Stimulated activated CD4-positive, alpha-beta T cell treated with anti-CD3 and anti-CD28 coated beads, Interleukin-1b, Interleukin-23, amount 100 ng/mL, for 48 hours (primary cell): ENCODE measurements at regions not wholly inside any gene's neighbourhood (a gene's known extent, or its start where the extent isn't known, plus 50 kb on each side); places are given as distances from the start of the nearest gene placed in this dataset.

Source experiments
- DNase-seq: peaks from one replicate; pipeline ENCODE4 v3.0.0-alpha.2; 2020

DNA sequence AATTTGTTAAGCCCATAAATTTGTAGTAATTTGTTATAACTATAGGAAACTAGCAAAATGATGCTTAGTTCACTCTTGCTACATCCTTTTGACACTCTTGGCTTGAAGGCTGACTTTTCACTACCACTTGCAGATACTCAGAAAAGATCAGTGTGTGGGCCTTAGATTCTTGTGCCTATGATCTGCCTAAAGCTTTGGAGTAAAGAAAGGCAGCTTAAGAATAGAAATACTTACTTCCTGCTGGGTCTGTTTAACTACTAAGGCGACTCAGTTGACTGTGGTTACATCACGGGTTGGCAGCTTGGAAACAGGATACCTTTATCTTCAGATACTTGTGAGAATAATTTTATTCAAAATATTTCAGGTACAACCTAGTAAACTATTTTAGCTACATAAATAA is 201.4 kb upstream of the FMR1 start:
- DNase-seq: no peak

DNA sequence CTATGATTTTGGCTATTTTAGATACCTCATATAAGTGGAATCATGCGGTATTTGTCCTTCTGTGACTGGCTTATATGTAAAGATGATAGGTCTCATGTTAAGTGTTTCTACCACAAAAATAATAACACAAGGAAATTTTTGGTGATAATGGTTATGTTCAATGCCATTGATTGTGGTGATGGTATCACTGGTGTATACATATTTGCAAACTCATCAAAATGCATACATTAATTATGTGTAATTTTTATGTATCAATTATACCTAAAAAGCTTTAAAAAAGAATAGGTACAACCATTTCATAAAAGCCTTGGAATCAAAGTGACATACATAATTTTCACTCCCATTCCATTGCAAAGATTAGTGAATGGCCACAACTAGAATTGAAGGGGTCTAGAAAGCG is 178.3 kb upstream of the FMR1 start:
- no peak for DNase-seq

DNA sequence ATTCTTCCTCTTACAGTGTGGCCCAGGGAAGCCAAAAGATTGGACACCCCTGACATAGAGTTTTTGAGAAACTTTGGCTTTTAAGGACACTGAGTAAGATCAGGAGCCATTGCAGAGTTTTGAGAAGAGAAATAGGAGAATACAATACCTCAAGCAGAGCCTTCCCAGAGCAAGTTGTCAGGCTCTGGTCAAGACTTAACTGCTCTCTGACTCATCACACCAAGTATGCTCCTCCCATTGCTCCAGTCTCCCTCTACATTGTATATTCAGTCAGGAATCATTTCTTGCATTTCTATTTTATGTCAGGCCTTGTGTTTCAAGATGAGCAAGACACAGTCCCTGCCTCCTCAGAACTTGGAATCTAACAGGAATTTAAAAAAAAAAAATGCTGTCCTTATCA is 176.4 kb upstream of the FMR1 start:
- DNase-seq: no peak

DNA sequence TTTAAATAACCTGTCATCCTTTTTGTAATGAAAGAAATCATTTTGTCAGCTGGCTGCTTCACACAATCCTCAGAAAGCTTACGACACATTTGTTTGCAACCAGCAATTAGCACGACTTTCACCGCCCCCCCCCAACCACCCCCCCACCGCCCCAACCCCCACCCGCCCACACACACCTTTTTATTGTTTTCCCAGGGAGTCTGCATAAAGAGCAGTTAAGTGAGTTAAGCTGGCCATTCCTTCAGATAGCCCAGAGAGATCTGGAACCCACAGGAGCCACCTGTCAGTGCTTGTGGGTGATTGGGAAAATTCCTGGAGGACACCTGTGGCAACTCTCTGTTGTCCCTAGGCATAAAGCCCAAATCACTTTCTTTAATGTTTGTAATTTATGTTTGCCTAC is 175.7 kb upstream of the FMR1 start:
- DNase-seq: no peak

DNA sequence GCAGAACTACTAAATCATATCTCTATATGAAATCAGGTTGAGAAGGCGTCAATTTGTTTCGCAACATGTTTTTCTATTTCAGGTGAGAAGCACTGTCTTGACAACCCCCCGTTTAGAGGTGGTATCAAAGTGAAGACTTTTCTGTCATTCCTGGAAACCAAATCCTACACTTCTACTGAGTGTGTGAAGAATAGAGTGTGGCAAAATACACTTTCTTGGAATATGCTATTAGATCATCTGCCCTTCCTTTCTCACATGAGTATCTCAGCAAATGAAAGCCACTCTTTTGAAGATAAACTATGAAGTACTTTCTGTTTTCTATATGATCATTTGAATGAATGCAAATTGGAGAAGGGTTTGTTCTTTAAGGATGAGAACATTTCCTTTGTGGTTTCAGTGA is 174.0 kb upstream of the FMR1 start:
- no peak for DNase-seq

DNA sequence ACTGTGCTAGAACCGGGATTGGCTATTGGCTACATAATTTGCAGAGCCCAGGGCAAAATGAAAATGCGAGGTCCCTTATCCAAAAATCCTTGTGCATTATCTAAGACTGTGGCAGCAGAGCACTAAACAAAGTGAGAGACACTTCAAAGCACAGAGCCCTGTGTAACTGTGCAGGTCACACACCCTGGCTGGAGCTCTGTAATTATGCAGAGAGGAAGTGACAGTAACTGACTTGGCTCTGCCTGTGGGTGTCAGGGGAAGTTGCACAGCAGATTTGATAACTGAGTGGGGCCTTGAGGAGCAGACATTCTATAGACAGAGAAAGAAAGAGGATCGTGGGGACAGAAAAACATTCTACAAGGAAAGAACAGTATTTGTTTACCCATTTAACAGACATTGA is 173.5 kb upstream of the FMR1 start:
- DNase-seq: peak; percentile 14

DNA sequence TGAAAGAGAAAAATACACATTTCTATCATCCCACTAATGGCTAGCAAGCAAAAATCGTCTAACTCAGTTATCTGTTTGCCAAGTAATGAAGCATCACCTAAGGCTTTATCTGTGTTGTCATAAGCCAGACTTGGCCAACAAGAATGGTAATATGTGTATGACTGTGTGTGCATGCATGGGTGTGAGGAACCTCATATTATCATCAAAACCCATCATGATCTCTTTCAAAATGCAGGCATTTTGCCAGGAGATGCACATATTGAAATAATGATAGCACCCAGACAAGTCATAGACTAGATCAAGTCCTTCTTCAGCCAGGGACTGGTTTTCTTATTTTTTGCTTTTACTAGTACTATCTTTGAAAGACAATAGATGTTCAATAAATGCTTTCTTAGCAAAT is 172.5 kb upstream of the FMR1 start:
- no peak for DNase-seq

DNA sequence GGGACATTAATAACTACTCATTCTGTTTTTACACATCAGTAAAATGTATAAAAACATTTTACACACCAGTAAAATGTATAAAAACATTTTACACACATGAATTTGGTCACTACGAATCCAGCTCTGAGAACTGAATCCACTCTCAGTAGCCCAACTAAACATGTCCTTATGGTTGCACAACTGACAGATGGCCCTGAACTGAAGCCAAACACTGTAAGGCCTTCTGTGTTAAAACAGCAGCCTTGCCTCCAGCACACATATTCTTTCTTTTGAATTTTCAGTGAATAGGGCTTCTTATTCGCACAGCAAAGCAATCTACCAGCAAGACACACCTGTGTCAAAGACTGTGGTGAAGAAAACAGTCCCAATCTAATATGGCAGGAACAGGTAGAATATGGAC is 169.9 kb upstream of the FMR1 start:
- DNase-seq: no peak

DNA sequence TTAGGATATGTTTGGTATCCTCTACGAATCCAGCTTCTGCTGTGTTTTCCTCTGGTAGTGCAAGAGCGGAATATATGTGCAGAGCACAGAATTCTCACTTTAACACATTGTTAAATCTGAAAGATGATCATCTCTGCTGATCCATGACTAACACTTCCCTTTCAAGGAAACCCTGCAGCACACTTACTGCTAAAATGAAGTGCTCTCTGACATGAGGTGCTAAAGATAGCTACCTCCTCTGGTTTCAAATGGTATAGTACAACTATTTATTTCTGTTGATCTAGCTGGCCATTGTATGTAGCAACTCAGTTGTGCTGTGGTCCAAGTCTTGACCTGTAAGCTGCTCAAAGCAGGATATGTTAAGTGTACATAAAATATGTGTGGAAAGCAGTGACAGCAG is 162.4 kb upstream of the FMR1 start:
- DNase-seq: no peak

DNA sequence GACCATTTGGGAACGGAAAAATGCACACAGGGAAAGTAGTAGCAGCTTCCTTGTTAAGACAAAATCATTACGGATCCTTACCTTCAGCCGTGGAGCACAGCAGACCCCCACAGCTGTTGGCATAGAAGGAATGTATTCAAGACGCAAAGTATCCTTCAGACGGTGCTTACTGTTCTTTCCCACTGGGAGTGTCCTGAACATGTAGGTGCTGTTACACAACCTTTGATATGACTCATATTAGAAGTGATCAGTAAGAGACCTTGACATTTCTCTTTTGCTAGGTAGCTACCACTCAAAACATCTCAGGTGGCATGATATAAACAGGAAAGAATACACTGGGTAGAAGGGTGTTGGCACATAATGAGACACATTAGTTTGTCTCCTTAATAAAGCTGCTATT is 154.0 kb upstream of the FMR1 start:
- no peak for DNase-seq

DNA sequence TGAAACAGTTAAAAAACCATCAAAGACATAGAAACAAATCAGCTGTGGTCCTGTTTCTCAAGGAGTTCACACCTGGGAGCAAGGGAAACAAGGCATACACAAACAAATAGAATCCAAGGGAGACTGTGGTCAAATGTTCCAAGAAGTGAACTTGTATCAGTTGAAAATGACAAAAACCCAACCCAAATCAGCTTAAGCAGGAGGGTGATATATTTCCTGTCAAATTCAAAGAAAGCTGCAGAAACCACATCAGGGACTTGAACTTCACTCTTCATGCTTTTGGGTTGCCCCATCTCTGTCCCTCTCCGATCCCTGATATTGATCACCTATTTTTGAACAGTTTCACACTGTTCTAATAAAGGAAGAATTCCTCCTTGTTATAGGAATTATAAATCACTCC is 148.6 kb upstream of the FMR1 start:
- DNase-seq: no peak

DNA sequence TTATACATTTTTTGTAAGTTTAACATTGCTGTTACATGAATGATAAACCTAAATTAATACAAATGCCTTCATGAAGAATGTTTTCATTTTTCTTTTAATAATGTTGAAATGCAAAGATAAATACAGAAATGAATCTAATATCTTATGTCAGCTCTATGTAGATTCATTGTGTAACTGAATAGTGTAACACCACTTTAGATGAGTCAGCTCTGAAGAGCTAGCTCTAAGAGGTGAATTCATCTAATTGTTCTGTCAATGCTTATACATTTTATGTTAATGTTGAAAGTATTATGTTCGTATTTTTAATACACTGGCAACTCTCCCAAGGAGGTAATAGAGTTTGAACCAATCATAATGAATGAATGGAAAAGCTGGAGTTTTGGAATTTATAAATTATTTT is 146.9 kb upstream of the FMR1 start:
- DNase-seq: no peak

DNA sequence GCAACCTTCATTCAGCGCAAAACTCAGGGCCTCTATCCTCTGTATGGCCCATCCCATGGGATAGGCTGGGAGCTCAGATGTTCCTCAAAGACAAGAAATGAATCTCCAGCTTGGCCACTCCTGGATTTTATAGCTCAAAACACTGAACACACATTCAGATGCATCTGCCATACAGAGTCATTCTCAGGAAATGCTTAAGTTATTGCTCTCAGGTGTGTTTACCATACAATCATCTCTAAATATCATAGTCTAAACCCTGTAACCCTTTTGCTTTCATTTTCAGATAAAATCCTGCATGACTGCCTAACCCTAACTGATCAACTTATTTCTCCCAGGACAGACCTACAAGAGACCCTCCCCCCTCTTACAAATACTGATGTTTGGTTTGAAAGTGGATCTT is 140.9 kb upstream of the FMR1 start:
- DNase-seq: no peak

DNA sequence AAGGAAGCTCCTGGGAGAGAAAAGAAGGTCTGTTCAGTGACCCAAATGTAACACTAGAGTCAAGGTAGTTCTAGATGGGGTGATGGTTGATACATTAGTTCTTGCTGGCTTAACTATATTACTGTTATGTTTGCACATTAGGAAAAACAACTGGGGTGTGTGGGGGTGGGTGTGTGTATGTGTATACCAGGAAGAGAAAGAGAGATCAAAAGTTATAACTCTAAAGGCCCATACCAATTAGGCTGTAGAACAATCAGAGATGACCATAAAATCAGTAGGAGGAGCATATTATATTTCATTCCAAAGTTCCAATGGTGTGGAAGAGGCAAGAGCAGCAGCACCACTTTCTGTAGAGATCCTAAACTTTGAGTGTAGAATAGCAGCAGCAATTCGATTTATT is 134.7 kb upstream of the FMR1 start:
- no peak for DNase-seq

DNA sequence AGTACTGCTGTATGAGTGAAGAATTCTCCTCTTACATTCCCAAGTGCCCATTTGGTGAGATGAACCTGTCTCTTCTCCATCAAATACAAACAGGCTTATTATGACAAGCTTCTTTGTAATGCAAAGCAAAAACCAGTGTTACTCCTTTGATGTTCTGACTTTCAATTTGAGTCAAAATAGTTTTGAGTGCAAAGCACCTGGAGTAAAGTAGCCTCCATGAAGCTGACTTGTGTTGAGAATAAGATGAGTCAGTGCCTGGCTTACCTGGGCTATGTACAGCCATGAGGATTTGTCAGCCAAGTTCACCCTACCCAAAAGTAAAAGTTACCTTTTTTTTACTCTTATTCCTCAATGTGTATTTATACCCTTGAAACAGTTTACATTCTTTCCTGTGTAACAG is 132.5 kb upstream of the FMR1 start:
- DNase-seq: no peak

DNA sequence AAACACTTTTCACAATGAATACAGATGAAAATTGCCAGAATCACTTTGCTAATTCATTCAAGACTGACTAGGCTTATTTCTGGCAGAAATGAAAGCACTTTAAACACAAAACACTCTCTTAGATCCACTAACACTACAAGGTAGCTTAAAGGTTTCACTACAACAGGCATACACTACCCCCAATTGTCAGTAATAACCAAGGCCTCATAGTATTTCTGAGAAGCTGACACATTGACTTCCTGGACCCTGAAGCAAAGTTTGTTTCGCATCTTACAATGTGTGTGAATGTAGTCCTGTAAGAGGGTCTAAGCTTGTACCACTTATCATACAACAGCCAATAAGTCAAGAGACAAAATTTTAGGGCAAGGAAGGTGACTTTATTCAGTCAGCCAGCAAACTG is 129.9 kb upstream of the FMR1 start:
- no peak for DNase-seq

DNA sequence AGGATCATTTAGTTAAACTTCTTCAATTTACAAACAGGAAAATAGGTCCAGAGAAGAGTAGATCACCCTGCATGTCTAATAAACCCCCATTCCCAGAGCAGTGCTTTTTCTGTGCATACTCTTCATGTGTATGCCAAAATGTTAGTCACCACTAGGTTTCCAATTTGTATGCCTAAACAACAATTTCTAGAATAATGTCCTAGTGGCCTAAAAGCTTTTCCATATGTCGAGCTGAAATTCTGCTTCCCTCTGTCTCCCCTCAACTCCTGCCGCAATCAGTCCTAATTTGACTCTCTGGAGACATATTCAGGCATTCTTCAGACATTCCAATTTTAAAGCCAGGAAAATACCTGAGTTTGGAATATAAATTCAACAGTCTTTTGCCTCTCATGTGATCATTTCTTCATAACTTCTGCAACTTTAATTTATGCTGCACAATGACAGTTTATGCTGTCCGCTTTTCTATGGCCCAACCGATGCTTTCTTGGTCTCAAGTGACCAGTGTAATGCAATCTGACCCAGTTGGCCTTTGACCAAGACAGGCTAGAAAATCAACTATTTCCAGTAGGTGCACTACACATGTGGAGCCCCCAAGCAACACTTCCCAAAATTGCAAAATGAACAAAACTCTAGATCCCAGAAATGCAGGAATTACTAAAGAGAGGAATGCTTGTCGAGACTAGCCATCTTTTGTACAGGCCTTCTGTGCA is 122.9 kb upstream of the FMR1 start:
- no peak for DNase-seq

DNA sequence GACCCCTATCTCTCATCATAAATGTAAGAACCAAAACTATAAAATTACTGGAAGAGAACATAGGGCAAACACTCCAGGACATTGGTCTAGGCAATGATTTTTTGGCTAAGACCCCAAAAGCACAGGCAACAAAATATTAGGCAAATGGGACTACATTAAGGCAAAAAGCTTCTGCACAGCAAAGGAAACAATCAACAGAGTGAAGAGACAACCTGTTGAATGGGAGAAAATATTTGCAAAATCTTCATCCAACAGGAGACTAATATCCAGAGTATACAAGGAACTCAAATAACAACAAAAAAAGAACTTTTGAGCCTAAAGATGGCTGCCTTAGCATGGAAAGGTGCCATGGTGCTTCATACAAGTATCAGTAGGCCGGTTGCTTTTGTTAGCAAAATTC is 111.1 kb upstream of the FMR1 start:
- no peak for DNase-seq

DNA sequence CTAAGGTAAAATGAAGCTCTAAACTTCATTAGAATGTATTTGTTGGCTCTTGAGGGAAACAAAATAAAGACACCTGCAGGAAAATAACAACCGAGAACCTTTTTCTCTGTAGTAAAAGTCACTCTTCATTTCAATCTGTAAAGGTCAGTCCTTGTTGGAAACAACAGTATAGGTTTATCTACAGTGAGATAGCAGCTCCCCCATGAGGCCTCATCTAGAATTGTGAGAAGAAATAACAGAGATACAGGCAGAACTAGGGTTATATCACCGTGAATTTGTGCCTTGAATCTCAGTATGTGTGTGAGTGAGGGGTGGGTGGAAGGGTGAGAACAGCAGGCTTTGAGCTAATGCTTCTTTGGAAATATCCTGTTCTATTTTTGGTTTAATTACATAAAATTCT is 107.8 kb upstream of the FMR1 start:
- no peak for DNase-seq

DNA sequence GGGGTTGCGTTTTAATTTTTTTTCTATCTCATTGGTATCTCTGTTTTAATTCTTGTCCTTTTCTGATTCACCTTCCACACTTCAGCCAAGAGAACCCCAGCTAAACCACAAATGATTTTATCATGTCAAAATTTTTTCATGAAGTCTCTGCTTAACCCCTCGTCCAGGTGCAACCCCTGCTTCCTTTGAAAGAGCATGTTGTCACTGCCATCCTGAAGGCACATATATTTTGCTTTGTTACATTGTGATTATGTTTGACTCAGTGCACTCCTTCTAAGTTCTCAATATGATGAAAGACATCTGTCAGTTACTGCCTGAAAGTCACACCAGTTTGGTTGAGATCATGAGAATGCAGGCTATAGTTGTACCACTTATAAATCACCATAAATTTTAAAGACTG is 99.9 kb upstream of the FMR1 start:
- DNase-seq: no peak

DNA sequence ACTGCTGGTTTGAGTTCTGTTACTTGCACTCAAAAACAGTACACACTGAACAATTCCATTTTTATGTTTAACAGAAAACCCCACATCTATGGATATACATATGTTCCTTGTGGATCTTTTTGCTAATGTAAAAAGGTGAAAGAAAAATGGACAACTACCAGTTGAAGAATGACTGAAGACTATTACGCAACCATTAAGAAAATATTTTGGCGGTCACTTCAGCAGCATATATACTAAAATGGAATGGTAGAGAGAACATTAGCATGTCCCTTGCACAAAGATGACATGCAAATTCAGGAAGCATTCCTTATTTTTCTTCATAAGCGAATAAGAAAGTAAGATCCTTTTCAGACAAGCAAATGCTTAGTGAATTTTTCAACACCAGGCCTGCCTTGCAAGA is 84.6 kb upstream of the FMR1 start:
- DNase-seq: no peak

DNA sequence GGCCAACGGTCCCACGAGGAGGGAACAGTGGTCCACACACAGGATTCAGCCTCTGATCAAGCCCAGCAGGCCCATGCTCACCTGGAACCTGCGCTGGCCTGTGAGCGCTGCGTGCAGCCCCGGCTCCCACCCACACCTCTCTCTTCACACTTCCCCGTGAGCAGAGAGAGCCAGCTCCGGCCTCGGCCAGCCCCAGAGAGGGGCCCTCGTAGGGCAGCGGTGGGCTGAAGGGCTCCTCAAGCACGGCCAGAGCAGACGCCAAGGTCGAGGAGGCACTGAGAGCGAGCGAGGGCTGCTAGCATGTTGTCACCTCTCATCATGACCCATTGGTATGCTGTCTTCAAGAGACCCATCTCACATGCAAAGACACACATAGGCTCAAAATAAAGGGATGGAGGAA is 83.0 kb upstream of the FMR1 start:
- DNase-seq: no peak

DNA sequence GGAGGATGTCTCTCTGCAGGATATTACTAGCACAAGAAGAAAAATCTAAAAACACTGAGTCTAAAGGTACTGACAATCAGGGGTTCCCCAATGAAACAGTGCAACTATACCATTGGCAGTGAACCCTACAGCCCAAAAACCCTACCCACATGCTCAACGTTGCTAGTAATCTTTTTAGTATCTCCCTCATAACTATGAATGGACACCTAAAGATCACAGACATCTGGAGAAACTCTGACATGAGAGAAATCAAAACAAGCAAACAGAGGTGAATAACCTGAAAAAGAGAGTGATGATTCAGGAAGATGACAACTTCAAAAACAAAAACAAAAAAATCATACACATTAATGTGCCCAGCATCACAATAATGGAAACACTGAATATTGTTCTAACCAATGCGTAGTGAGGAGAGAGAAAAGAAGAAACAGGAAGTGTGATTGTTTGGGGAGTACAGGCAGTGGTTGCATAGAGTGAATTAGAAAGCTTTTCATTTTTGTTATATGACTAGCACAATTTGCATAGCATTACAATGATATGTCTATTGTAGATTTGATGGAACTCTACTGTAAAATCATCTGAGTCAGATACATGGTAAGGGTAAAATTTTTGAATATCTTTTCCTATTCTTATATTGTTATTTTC is 78.9 kb upstream of the FMR1 start:
- DNase-seq: no peak

DNA sequence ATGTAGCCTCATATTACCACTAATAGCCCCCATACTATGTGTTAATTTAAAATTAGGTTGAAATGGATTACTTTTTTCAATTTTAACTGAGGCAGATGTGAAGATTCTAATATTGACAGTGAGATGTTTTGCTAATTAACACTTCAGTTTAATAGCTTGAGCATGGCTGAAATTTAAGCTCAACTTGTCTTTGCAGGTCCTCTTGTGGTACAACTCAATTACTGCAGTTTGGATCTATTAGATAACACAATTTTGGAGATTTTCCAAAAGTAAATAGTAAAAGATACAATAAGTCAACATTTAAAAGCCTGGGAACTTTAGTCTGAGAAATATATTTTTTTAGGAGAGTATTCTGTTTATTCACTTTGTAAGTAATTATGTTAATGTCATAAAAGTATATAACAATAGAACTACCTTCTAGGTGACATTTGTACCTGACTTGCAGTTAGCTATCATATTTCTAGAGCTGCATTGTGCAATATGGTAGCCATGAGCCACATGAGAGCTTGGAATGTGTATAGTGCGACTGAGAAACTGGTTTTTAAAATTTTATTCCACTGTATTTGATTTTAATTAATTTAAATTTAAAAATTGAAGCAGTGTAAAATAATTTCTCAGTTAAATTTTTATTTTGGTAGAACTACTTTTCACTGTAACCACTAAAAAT is 73.1 kb upstream of the FMR1 start:
- no peak for DNase-seq

DNA sequence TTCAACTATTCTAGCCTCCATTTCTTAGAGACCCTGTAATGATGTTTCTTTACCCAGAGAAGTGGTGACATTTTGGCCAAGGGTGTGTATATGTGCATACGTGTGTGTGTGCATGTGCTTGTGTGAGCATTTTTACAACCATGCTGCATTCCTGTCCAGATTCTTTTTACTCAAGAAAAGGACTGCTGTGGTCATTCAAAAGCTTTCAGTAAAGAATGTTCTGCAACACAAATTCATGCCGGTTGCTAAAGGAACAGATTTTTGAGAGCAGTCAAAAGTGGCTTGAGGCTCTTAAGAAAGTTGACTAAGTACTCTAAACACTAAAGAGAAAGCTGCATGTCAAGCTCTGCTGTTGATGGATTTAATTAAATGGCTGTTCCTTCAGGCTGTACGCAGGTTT is 65.0 kb upstream of the FMR1 start:
- DNase-seq: no peak
